ENCODE measurements at regions not wholly inside any gene's neighbourhood (a gene's known extent, or its start where the extent isn't known, plus 50 kb on each side); places are given as distances from the start of the nearest gene placed in this dataset.

DNA sequence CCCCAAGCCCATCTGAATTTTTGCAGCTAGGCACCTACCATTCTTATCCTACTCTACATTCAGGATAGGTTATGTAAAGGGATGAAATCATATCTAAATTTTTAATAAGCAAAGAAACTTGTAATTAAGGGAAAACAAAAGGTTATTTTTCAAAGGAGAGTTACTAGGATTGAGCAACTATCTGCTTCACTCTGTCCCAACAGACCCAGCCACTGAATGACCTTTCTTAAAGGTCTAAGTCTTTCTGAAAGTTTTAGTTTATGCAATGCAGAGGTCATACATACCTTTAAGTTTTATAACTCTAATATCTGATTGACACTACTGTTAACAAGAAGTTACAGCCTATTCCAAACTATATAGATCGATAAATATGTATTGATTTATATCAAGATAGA, 209.2 kb upstream of the CTNNB1 start:
- no peak for DNase-seq (ENCODE audit: low read depth in 2 of 2)

DNA sequence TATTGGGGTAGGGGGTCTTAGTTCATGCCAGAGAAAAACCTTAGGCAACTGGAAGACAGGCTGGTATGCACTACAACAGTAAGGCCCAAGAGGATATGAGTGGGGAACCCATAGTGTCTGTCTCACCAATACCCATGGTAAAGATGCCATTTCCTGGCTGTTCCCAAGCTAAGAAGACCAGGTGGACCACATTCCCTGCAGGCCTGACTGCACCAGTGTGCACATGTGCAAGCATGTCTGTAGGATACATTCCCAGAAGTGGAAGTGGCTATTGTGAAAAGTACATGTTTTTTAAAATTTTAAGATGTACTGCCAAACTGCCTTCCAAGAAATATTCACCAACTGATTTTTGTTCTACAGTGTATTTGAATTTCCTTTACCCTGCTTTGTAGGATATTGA, 207.3 kb upstream of the CTNNB1 start:
- DNase-seq (ENCODE audit: low read depth in 2 of 2): no peak

DNA sequence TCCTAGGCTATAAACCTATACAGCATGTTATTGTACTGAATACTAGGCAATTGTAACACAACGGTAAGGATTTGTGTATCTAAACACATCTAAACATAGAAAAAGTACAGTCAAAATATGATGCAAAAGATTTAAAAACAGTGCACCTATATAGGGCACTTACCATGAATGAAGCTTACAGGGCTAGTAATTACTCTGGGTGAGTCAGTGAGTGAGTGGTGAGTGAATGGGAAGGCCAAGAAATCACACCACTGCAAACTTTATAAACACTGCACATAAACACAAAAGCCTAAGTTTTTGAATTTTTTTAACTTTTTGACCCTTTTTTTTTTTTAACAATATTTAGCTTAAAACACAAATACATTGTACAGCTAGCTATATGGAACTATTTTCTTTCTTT, 204.7 kb upstream of the CTNNB1 start:
- DNase-seq (ENCODE audit: low read depth in 2 of 2): no peak

DNA sequence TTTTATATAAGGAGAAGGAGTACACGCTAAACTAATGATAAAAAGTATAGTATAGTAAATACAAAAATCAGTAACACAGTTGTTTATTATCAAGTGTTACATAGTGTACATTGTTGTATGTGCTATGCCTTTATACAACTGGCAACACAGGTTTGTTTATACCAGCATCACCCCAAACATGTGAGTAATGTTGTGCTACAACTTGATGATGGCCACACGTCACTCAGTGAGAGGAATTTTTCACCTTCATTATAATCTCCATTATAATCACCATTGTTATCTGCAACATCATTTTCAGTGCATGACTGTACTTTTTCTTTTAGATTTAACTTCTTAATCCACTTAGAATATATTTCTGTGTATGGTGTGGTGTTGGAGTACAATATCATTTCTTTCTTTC, 204.0 kb upstream of the CTNNB1 start:
- DNase-seq (ENCODE audit: low read depth in 2 of 2): no peak

DNA sequence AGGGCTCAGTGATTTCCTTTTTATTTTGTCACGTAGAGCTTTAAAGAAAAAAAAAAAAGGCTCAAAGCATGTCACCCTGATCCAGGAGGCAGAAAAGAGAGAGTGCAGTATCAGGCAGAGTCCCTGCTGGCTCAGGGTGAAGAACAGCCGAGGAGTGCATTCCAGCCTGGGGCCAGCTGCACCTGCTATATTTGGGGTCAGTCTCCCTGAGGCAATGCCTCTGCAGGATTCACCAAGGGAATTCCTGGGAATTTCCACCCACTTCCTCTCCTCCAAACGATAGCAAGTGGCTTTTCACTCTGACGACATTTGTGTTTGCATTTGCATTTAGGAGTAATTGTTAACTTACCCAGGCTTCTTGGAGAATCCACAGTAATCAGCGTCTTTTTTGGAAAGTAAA, 202.9 kb upstream of the CTNNB1 start:
- no peak for DNase-seq (ENCODE audit: low read depth in 2 of 2)

DNA sequence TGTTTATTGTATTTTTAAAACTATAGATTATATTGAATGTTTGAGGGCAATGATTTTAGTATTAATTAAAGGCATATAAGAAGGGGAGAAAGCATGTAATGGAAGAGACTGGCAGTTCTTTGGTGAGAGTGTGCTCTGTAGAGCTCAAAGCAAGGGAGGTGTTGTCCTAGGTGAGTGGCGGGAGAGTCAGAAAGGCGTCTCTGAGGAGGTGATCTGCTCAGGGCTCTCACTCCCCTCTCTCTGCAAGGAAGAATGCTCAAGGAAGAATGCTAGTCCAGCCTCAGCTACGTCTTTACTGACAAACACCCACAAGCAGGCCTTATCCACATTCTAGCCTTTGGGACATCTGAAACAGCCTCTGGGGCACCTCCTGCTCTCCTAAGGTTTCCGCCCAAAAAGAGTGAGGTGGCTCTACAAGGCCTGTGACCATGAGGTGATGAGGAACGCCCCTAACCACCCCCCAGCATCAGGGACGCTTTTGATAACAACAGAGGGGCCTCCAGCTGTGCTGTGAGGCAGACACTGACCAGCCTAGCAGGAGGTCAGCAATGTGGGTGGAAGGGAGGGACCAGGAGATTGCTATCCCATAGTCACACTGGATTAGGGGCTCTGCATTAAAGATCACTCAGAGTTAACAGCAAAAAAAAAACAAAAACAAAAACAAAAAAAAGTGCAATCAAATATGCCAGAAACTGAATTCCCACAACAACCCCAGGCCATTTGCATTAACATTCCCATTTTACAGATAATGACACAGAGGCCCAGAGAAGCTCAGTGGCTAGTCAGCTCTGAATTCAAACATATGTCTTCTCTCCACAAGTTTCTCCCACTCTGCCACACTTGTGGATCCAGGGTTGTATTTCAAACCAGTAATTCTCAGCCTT, 202.2 kb upstream of the CTNNB1 start:
- DNase-seq (ENCODE audit: low read depth in 2 of 2): no peak

DNA sequence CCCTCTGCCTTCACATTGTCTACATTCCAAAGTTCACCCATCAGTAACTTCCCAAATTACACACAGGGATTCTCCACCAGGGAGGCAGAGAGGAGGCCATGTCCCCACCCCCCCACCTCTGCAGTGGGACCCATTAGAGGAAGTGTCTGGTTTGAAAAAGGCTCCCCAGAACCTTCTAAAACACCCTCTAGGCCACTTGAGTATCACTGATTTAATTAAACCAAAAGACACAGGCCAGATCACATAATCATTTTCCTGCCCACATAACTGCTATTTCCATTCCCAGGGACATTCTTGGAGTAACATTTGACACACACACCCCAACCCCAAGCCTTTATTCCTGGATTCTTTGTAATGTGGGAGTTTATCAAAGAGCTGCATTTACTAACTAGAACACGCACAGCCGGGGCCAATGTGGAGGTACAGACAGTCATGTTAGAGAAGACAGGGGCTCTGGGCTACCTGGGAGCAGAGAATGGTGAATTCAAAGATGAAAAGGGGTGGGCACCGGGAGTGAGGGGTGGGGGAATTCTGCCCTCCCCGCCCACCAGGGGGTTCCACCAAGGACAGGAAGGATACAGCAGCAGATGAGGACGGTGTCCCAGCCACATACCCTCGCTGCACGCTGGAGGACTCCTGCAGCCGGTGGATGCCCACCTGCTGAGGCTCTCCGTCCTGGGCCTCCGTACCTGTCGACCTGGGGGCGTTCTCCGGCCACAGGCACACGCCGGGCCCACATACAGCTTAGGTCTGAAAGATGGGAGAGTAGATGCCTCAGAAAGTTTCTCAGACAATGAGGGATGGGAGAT, 201.4 kb upstream of the CTNNB1 start:
- no peak for DNase-seq (ENCODE audit: low read depth in 2 of 2)

DNA sequence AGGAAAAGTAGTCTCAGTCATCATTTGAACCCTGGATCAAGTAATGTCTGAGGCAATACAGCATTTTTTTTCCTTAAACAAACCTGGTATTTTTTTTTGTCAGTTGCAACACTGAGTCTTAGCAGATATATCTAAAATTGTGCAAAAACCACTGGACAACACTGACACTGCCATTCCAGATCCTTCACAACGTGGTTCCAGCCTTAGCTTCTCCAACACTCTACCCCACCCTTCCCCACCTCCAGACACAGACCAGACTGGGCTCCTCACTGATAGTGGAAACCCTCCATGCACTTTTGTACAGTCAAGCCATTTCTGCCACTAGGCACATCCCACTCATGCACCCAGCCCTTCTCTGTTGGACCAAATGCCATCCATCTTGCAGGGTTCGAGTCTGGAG, 199.6 kb upstream of the CTNNB1 start:
- no peak for DNase-seq (ENCODE audit: low read depth in 2 of 2)

DNA sequence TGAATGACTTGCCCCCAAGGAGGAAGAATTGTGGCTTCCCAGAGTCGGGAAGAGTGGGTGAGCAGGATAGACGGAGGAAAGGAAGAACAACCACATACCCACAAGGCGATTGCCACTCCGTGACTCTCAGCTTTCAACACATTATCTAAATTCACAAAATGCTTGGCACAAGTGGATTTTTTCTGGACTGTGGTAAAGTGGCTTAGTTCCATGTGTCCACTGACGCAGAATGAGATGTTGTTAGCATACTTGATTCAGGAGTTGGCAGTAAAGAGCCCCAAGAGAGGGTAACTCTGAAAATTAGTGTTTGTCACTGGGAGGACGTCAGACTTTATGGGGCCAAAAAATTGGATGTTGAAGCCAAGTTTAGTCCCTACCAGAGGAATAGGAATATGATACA, 198.8 kb upstream of the CTNNB1 start:
- DNase-seq (ENCODE audit: low read depth in 2 of 2): no peak

DNA sequence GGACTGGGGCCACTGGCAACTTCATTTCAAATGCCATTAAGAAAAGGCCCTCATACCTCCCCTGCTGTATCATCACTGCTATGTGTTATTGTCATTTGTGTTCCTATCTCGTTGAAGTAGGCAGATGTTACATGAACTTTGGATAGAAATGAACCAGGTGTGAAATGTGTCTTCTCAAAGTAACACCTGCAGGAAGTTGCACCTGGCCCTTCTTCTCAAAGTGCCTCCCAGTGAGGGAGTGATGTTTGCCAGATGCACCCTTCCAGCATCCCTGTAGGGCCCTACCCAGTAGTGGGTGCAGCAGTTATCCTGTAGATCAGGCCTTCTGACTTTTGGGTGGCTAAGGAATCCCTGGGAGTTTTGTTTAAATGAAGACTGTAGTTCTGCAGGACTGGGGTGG, 197.7 kb upstream of the CTNNB1 start:
- no peak for DNase-seq (ENCODE audit: low read depth in 2 of 2)

DNA sequence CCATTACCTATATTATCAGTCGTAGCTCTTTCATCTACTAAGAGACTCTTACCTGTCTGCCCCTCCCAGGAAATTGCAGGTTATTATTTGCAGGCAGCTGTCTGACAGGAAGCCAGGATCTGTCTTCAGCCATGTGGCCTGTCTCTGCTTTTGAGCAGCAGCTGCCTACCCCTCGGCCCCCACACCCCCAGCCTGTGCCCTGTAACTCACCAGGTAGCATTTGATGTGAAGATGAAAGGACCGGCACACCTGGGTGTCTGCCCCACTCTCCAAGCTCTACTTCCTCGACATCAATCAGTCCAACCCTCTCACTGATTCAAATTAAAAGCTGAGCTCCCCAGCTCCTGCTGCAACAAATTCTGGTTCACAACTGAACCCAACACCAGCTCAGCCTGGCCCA, 197.2 kb upstream of the CTNNB1 start:
- no peak for DNase-seq (ENCODE audit: low read depth in 2 of 2)

DNA sequence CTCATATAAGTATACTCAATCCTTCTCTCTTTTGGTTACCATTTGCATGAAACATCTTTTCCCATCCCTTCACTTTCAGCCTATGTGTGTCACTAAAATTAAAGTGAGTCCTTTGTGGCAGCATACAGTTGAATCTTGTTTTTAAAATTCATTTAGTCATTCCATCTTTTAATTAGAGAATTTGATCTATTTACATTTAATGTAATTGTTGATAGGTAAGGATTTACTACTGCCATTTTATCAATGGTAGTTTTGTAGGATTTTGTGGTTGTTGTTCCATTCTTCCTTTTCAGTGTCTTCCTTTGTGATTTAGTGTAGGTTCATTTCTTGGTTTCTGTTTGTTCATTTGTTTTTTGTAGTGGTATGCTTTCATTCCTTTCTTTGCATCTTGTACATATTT, 191.9 kb upstream of the CTNNB1 start:
- no peak for DNase-seq (ENCODE audit: low read depth in 2 of 2)

DNA sequence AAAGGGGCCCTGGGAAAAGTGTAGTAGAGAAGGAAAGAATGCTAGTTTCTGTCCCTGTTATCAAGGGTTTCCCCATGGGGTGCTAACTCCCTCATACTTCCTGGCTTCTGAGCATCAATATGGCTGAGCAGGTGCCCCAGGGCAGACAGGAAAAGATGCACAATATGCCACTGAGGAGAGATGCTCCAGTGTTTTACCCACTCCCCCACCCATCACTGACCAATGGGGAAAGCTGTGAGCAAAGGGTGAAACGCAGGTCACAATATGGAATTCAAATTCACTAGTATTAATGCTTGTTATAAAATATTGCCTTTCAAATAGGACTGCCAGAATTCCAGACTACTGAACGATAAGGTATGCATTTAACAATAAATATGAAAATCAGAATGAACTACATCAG, 187.5 kb upstream of the CTNNB1 start:
- DNase-seq (ENCODE audit: low read depth in 2 of 2): no peak

DNA sequence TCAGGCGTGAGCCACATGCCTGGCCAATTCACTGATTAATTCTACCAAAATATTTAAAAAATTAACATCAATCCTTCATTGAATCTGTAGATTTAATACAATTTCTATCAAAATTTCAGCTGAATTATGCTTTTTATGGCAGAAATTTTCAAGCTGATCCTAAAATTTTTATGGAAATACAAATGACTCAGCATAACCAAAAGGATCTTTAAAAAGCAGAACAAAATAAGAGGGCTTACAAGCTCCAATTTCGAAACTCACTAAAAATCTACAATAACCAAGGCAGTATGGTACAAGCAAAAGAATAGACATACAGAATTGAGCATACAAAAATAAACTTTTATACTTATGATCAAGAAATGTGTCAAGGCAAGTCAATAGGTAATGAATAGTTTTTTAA, 180.4 kb upstream of the CTNNB1 start:
- no peak for DNase-seq (ENCODE audit: low read depth in 2 of 2)

DNA sequence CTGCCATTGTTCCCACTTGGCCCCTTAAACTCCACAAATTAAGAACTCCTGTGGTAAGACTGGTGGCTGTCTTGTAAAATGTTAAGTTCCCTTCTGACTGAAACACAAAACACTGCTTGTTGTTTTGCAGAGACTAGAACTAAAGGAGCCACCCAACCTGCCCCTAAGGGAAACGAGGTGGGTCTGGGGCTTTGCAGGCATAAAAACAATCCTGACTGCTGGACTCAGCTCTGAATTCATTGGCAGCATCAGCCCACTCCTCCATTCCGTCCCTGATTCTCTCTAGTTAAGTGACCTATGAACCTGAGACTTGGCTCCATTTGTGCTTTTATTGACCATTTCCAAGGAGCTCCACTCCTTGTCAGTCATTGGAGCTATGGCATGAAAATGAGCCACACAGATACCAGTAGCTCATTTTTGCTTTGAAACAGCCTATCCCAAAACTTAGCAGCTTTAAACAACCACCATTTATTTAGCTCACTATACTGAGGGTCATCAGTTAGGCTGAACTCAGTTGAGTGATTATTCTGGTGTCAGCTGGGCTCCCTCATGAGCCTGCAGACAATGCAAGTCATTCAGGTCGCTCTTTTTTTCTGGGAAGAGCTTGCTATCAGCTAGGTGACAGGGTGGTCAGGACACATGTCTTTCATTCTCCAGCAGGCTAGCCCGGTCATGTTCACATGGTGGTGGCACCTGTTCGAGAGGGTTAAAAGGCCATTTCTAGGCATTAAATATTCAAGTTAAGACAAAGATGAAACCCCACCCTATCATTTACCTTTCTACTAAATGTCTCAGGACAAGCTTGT, 175.1 kb upstream of the CTNNB1 start:
- no peak for DNase-seq (ENCODE audit: low read depth in 2 of 2)

DNA sequence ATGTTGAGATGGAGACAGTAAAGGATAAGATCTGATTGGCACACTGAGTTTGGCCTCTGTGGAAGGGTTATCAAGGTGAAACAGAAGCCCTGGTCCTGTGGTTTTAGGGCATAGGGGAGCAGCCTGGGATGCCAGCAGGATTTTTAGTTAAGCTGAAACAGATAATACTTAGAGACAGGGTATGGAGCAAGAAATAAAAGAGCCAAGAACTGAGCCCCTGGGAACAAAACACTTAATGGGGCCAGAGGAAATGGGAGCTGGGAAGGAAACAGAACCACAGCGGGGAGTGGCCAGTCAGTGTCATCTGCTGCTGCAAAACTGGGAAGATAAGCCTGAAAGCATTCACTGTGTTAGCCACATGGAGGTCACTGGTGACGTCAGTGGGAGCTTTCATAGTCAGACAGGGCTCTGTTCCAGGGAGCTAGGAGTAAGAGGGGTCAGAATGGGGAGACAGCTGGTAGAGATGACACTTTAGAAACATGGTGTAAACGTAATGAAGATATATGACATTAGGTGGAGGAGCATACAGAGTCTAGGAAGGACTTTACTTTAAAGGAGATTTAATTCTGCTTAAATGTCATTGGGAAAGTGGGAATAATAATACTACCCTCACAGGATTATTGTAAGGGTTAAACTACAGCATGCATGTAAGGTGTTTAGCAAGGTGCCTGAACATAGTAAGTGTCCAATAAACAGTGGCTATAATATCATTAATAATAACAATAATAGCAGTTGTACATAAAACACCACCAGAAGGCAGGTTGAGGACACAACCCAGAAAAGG, 172.7 kb upstream of the CTNNB1 start:
- DNase-seq (ENCODE audit: low read depth in 2 of 2): no peak

DNA sequence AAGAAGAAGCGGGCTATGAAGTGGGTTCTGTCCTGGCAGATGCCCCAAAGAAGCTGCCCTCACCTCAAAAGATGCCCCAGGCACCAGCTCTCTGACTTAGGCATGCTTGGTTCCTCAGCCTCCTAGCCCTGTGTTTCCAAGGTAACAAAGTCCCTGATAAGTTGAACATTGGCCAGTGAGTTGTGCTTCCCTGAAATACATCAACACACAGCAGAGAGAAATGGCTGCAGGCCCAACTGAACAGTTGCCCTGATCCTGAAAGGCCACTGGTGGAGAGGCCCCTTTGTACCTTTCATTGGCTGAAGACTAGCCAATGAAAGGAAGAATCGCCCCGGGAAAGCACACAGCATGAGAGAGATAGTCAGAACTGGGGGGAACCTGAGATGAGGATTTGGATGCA, 169.9 kb upstream of the CTNNB1 start:
- DNase-seq (ENCODE audit: low read depth in 2 of 2): no peak

DNA sequence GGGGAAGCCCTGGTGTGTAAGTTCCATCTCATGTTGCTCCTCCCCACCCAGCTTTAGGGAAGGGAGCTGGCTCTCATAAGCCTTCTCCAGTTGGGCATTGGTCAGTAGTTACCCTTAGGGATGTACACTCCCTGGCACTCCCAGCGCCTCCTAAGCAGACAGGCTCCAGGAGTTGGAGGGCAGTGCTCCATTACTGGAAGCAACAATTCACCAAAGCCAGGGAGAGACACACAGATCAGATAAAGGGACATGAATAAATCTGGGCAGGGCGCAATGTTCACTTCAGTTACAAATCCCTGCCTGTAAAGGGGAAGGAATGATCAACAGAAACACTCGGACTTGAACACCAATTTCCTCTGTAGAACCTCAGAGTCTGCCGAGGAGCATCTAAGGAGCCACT, 169.1 kb upstream of the CTNNB1 start:
- DNase-seq (ENCODE audit: low read depth in 2 of 2): no peak

DNA sequence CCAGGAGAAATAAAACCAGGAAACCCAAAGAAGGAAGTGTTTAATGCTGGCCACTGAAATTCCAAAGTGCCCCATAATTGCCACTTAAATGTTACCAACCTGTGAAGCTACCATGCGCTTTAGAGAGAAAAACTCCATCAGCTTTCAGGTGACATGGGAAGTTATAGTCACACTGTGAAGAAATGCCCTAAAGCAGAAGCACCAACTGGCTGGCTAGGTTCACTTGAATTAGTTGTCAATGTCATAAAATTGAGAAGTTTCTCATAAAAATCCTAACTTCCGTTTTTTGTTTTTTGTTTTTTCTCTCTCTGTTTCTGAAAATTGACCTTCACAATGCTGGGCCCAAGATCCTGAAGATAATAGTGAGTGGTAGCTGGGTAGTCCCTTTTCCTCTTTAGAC, 167.9 kb upstream of the CTNNB1 start:
- DNase-seq (ENCODE audit: low read depth in 2 of 2): no peak

DNA sequence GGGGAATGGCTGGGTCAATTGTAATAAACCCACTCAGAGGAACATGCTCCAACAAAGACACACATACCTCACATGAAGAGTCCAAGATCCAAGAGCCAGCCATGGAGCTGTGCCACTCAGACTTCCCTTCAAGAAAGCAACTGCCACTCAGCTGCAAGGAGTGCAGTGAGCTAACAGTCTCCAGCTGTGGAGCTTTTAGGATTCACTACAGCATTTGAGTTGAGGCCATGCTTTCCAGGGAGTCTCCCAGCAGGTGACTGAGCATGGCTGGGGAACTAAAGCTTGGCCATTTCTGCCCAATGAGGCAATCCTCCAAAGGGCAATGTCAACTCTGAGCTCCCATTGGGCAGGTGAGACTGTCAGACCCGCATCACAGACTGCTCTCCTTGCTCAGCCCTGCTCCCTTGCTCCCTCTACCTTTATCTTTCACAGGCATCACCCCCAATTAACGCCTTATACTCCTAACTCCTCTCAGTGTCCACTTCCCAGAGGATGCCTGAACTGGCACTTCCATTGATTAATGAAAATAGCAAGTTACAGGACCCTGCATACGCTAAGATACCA, 165.3 kb upstream of the CTNNB1 start:
- no peak for DNase-seq (ENCODE audit: low read depth in 2 of 2)

DNA sequence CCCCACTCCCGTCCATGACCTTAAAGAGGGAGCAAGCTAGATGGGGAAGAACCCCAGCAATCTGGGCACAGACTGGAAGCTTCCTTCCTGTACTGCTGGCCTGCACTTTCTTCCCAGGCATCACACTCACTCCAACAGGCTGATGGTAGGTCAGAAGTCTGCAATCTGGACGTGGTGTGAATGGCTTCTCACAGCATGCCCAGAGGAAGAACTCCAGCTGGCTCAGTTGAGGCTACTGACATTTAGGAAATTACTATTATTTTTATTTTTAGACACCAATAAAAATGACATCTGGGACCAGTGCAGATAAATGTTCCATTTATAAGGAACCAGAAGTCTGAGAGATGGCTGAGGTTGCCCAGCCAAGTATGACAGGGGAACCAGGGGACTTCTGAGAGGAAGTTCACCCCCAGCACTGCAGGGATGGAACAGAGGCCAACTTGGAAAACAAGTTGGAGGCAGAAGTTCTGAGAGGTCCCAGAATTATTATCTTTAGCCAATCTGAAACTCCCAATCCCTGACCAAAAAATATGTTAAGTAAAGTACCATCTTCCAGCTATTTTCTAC, 163.8 kb upstream of the CTNNB1 start:
- DNase-seq (ENCODE audit: low read depth in 2 of 2): no peak
